ENCODE measurements at regions not wholly inside any gene's neighbourhood (a gene's known extent, or its start where the extent isn't known, plus 50 kb on each side); places are given as distances from the start of the nearest gene placed in this dataset.

- no peak for TF ChIP-seq REST (IDR thresholded peaks at IDR 0.05; ENCODE audit: insufficient read depth in 1 of 2, low read depth in 2 of 2, low read length in 2 of 2)
- no peak for TF ChIP-seq POLR2AphosphoS5 (IDR thresholded peaks at IDR 0.05; ENCODE audit: low read depth, low read length)
- TF ChIP-seq TAF1 (IDR thresholded peaks at IDR 0.05; ENCODE audit: borderline replicate concordance, insufficient read depth, low read length): no peak
- TF ChIP-seq SIN3A (IDR thresholded peaks at IDR 0.05; ENCODE audit: borderline replicate concordance, insufficient read depth, low read length): no peak
- no peak for TF ChIP-seq FOXP2 (optimal IDR thresholded peaks at IDR 0.05; ENCODE audit: borderline replicate concordance, extremely low read depth, extremely low read length, insufficient read depth)
Observed at GRCh38 chr2:8264981-8265380, 416.9 kb upstream of the ID2 start.
